GM23248 (cell line): ENCODE measurements at regions not wholly inside any gene's neighbourhood (a gene's known extent, or its start where the extent isn't known, plus 50 kb on each side); places are given as distances from the start of the nearest gene placed in this dataset.
"Not testable (repeated sequence)": the region's sequence is repeated elsewhere in the genome, so short reads cannot be mapped to it uniquely, and the experiment has no call there.

ENCODE experiments used
- DNase-seq: peaks from one replicate; pipeline ENCODE4 v3.0.0-alpha.2; 2015
- H2AFZ ChIP-seq: fragments of 200-600 bp; sonication (generic); 2 replicates; pipeline ENCODE4 v1.6.1; 2016; ENCODE audit warnings: antibody characterized with exemption
- H3F3A ChIP-seq: fragments of 200-600 bp; sonication (generic); 2 replicates; pipeline ENCODE4 v1.6.1; 2016; ENCODE audit warnings: mild to moderate bottlenecking, antibody characterized with exemption, mixed run types; ENCODE audit not compliant: insufficient read depth
- H3K27ac ChIP-seq: fragments of 200-600 bp; sonication (generic); 2 replicates; pipeline ENCODE4 v1.5.1; 2016; ENCODE audit warnings: mild to moderate bottlenecking
- H3K27me3 ChIP-seq: fragments of 200-600 bp; sonication (generic); replicated peaks from 2 replicates; pipeline ENCODE4 v1.6.1; 2016; ENCODE audit warnings: mild to moderate bottlenecking; ENCODE audit not compliant: insufficient read depth
- H3K36me3 ChIP-seq: fragments of 200-600 bp; sonication (generic); 2 replicates; pipeline ENCODE4 v1.6.1; 2016; ENCODE audit warnings: low read depth, mild to moderate bottlenecking
- H3K4me1 ChIP-seq: fragments of 200-600 bp; sonication (generic); 2 replicates; pipeline ENCODE4 v1.6.1; 2016; ENCODE audit warnings: mild to moderate bottlenecking; ENCODE audit not compliant: insufficient read depth
- H3K4me2 ChIP-seq: fragments of 200-600 bp; sonication (generic); one replicate; pipeline ENCODE4 v1.6.1; 2016; ENCODE audit warnings: mild to moderate bottlenecking; ENCODE audit not compliant: unreplicated experiment
- H3K4me3 ChIP-seq: fragments of 200-600 bp; sonication (generic); 2 replicates; pipeline ENCODE4 v1.5.1; 2016; ENCODE audit warnings: mild to moderate bottlenecking
- H3K79me2 ChIP-seq: fragments of 200-600 bp; sonication (generic); 2 replicates; pipeline ENCODE4 v1.6.1; 2016; ENCODE audit warnings: mild to moderate bottlenecking; ENCODE audit not compliant: insufficient read depth
- H3K9ac ChIP-seq: fragments of 200-600 bp; sonication (generic); 2 replicates; pipeline ENCODE4 v1.6.1; 2016; ENCODE audit warnings: mild to moderate bottlenecking
- H3K9me2 ChIP-seq: fragments of 200-600 bp; sonication (generic); 2 replicates; pipeline ENCODE4 v1.6.1; 2016; ENCODE audit warnings: mixed run types, mild to moderate bottlenecking, moderate library complexity; ENCODE audit not compliant: insufficient read depth
- H3K9me3 ChIP-seq: fragments of 200-600 bp; sonication (generic); one replicate; pipeline ENCODE4 v1.6.1; 2017; ENCODE audit warnings: low read depth
- H4K20me1 ChIP-seq: fragments of 200-600 bp; sonication (generic); 2 replicates; pipeline ENCODE4 v1.6.0; 2016; ENCODE audit not compliant: insufficient read depth
- EZH2 ChIP-seq: fragments of 200-600 bp; sonication (generic); IDR thresholded peaks from 2 replicates; pipeline ENCODE4 v1.6.1; 2018; ENCODE audit warnings: antibody characterized with exemption, mild to moderate bottlenecking; ENCODE audit not compliant: insufficient read depth, poor library complexity, severe bottlenecking
- EZH2phosphoT487 ChIP-seq: fragments of 200-600 bp; sonication (generic); IDR thresholded peaks from 2 replicates; pipeline ENCODE4 v1.6.1; 2018; ENCODE audit warnings: antibody characterized with exemption, moderate library complexity, mild to moderate bottlenecking, low read depth; ENCODE audit not compliant: insufficient read depth
- WGBS, 2 experiments: methylation state at CpG; one replicate each; pipeline ENCODE4 v1.1.6; 2015 to 2017; ENCODE audit warnings: low lambda C conversion rate in 2 of 2, low coverage in 1 of 2; ENCODE audit errors: missing lambda C conversion rate in 2 of 2; 5-methylcytosine and 5-hydroxymethylcytosine counted together
- in situ Hi-C: fragments of 300-500 bp; cut with MboI; formaldehyde crosslinking; loops from 2 replicates; pipeline ENCODE4 v1.15.0; 2020

GRCh38 chr2:194294156-194294555 lies 1362.9 kb upstream of the SLC39A10 start:
- Histone ChIP-seq H3K4me3 (no peak overlapping the region), H3K4me2 (no peak overlapping the region), H3K9ac (no peak overlapping the region), H3K79me2 (no peaks in the 10 kb centered on the region), H3K9me2 (no peaks in the 10 kb centered on the region), H3K9me3 (no peaks in the 10 kb centered on the region), H3K4me1 (no peaks in the 10 kb centered on the region), H3F3A (no peaks in the 10 kb centered on the region), H3K27me3 (no peaks in the 10 kb centered on the region), H3K36me3 (no peaks in the 10 kb centered on the region), H2AFZ (no peak overlapping the region), H4K20me1 (no peaks in the 10 kb centered on the region), H3K27ac (no peak overlapping the region)
- no peak for TF ChIP-seq EZH2phosphoT487
- no peak for TF ChIP-seq EZH2
- in situ Hi-C loops = no loop called here
- WGBS, 2 experiments = 7 to 17% methylated on average over 1 of the region's 1 CpG
- no peak for DNase-seq

DNA sequence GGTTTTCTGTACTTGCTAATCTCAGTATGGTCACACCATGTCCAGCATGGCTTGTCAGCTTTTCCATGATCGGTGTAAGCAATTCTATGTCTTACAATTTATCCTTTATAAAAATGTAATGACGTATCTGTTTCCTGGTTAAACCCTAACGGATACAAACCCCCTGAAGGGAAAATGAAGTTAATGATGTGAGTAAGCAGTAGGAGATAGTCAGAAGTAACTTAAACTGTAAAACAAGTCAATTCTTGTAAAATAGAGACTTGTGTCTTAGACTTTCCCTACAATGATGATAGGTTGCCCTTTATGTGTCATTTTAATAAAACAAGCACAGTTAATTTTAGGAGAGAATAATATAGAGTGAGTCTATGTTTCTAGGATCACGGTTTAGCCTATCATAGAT lies 1365.9 kb upstream of the SLC39A10 start:
- Histone ChIP-seq H3K9ac (no peak overlapping the region), H3F3A (no peaks in the 10 kb centered on the region), H3K4me2 (no peak overlapping the region), H3K36me3 (no peaks in the 10 kb centered on the region), H3K4me3 (no peak overlapping the region), H3K9me3 (no peaks in the 10 kb centered on the region), H3K4me1 (no peaks in the 10 kb centered on the region), H3K9me2 (no peaks in the 10 kb centered on the region), H3K79me2 (no peaks in the 10 kb centered on the region), H3K27ac (no peak overlapping the region), H2AFZ (no peak overlapping the region), H4K20me1 (no peaks in the 10 kb centered on the region), H3K27me3 (no peaks in the 10 kb centered on the region)
- 23 to 30% methylated on average over 4 of the region's 4 CpGs for WGBS, 2 experiments
- in situ Hi-C loops = no loop called here
- DNase-seq = no peak
- TF ChIP-seq EZH2 (no peak), EZH2phosphoT487 (no peak)

DNA sequence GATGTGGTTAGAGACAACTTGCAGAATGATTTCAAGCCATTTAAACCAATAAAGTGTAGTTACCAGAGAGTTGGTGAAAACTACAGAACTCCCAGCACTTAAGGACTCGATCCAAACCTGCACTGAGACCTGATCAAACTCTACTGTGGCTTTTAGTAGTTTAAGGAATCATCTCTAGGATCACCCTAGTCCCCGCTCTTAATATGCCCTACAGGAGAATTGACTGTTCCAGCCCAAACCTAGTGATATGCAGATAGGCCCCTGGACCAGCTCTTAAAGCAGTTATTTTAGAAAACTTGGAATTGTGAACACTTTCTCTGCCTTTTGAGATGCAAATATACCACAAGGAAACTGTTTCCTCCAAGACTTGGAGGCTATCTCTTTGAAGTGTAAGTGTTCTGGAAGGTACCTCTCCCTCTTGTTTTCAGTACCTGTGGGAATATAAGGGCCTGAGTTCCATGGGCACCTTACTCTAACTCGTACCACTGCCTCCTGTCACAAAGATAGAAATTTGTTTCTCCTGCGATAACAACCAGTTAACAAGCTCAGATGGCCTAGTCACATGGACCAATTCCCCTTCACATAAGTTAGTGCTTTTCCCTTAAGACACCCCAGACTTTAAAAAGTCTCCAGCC lies 1367.2 kb upstream of the SLC39A10 start:
- Histone ChIP-seq H3K4me1 (no peaks in the 10 kb centered on the region), H3K4me3 (no peak overlapping the region), H3K4me2 (no peak overlapping the region), H3K9me3 (no peaks in the 10 kb centered on the region), H3K36me3 (no peaks in the 10 kb centered on the region), H3K27ac (no peak overlapping the region), H3K27me3 (no peaks in the 10 kb centered on the region), H3K9me2 (no peaks in the 10 kb centered on the region), H3K9ac (no peak overlapping the region), H2AFZ (no peak overlapping the region), H4K20me1 (no peaks in the 10 kb centered on the region), H3F3A (no peaks in the 10 kb centered on the region), H3K79me2 (no peaks in the 10 kb centered on the region)
- DNase-seq = no peak
- TF ChIP-seq EZH2 = no peak
- no peak for TF ChIP-seq EZH2phosphoT487
- in situ Hi-C loops = no loop called here
- WGBS, 2 experiments = 8 to 17% methylated on average over 4 of the region's 4 CpGs

GRCh38 chr2:194276667-194277066 lies 1380.4 kb upstream of the SLC39A10 start:
- H3K27me3 ChIP-seq, H4K20me1 ChIP-seq, H3K9me2 ChIP-seq, H3K79me2 ChIP-seq, H3K36me3 ChIP-seq, DNase-seq, H3K4me2 ChIP-seq, H3K4me1 ChIP-seq, in situ Hi-C loops, H2AFZ ChIP-seq, H3K27ac ChIP-seq, H3K9ac ChIP-seq, H3F3A ChIP-seq, H3K4me3 ChIP-seq, H3K9me3 ChIP-seq: not testable (repeated sequence)
- WGBS, 2 experiments = 38 to 42% methylated on average over 9 of the region's 9 CpGs
